OCI-LY1 (cell line): ENCODE measurements at regions not wholly inside any gene's neighbourhood (a gene's known extent, or its start where the extent isn't known, plus 50 kb on each side); places are given as distances from the start of the nearest gene placed in this dataset.

ENCODE experiments used
- H2AFZ ChIP-seq: fragments of 200-600 bp; sonication (generic), shearing (Covaris generic); 2 replicates; pipeline ENCODE4 v1.6.0; 2014; ENCODE audit warnings: antibody characterized with exemption, mild to moderate bottlenecking, low read length
- H3F3A ChIP-seq: fragments of 200-600 bp; sonication (generic), shearing (Covaris generic); 2 replicates; pipeline ENCODE4 v1.6.0; 2014; ENCODE audit warnings: mild to moderate bottlenecking, antibody characterized with exemption, low read length, moderate library complexity; ENCODE audit not compliant: insufficient read depth
- H3K27ac ChIP-seq: fragments of 200-600 bp; sonication (generic); 2 replicates; pipeline ENCODE4 v1.5.1; 2014; ENCODE audit warnings: low read length, mixed run types, mild to moderate bottlenecking, low read depth; ENCODE audit not compliant: poor library complexity, severe bottlenecking
- H3K27me3 ChIP-seq: fragments of 200-600 bp; sonication (generic); 2 replicates; pipeline ENCODE4 v1.6.0; 2014; ENCODE audit warnings: antibody characterized with exemption, mild to moderate bottlenecking, low read length, moderate library complexity; ENCODE audit not compliant: insufficient read depth
- H3K36me3 ChIP-seq: fragments of 200-600 bp; sonication (generic); 2 replicates; pipeline ENCODE4 v1.6.1; 2014; ENCODE audit warnings: mild to moderate bottlenecking, antibody characterized with exemption, low read length, moderate library complexity, mixed read lengths; ENCODE audit not compliant: insufficient read depth
- H3K4me1 ChIP-seq: fragments of 200-600 bp; sonication (generic); 2 replicates; pipeline ENCODE4 v1.5.1; 2014; ENCODE audit warnings: mild to moderate bottlenecking, low read length, moderate library complexity; ENCODE audit not compliant: insufficient read depth, severe bottlenecking
- H3K4me2 ChIP-seq: fragments of 200-600 bp; sonication (generic), shearing (Covaris generic); 2 replicates; pipeline ENCODE4 v1.6.1; 2014; ENCODE audit warnings: low read length
- H3K4me3 ChIP-seq: fragments of 200-600 bp; sonication (generic); 2 replicates; pipeline ENCODE4 v1.5.1; 2014; ENCODE audit warnings: low read length, low read depth, mild to moderate bottlenecking, mixed read lengths; ENCODE audit not compliant: poor library complexity, severe bottlenecking
- H3K79me2 ChIP-seq: fragments of 200-600 bp; shearing (Covaris generic); 2 replicates; pipeline ENCODE4 v1.6.1; 2016; ENCODE audit warnings: mixed run types, low read length, mixed read lengths; ENCODE audit not compliant: insufficient read depth
- H3K9ac ChIP-seq: fragments of 200-600 bp; sonication (generic), shearing (Covaris generic); 2 replicates; pipeline ENCODE4 v1.6.1; 2014; ENCODE audit warnings: mild to moderate bottlenecking, low read length, mixed read lengths
- H3K9me2 ChIP-seq: fragments of 200-600 bp; sonication (generic), shearing (Covaris generic); 2 replicates; pipeline ENCODE4 v1.6.1; 2014; ENCODE audit warnings: low read depth, mild to moderate bottlenecking, low read length, mixed read lengths
- H3K9me3 ChIP-seq: fragments of 200-600 bp; shearing (Covaris generic); 2 replicates; pipeline ENCODE4 v1.6.1; 2014; ENCODE audit warnings: low read length, mixed read lengths
- H4K20me1 ChIP-seq: fragments of 200-600 bp; sonication (generic), shearing (Covaris generic); 2 replicates; pipeline ENCODE4 v1.6.0; 2016; ENCODE audit warnings: mild to moderate bottlenecking, low read length; ENCODE audit not compliant: insufficient read depth
- EZH2 ChIP-seq: fragments of 200-600 bp; sonication (generic), shearing (Covaris generic); IDR thresholded peaks from 2 replicates; pipeline ENCODE4 v1.8.0; 2017; ENCODE audit warnings: borderline replicate concordance, mixed run types, mild to moderate bottlenecking, antibody characterized with exemption, low read length, moderate library complexity, mixed read lengths
- TF ChIP-seq, protein P1 (sequence below): fragments of 200-600 bp; sonication (generic), shearing (Covaris generic); IDR thresholded peaks from 2 replicates; pipeline ENCODE4 v1.5.1; 2017; ENCODE audit warnings: mild to moderate bottlenecking, antibody characterized with exemption, low read length, moderate library complexity, mixed read lengths

DNA sequence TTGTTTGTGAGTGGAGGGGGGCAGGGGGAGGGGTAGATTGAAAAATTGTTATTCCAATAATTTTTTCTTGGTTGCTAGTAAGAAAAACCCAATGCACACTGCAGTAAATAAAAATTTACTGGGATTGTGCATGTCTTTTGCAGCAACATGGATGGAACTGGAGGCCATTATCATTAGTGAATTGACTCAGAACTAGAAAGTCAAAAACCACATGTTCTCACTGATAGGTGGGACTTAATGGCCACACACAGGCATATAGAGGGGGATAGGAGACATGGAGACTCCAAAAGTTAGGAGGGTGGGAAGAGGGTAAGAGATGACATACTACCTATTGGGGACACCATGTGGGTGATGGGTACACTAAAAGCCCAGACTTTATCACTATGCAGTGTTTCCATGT lies 67.2 kb downstream of the BUB3 start:
- Histone ChIP-seq H3F3A (no peaks in the 10 kb centered on the region), H4K20me1 (no peaks in the 10 kb centered on the region), H3K27me3 (no peaks in the 10 kb centered on the region), H3K36me3 (no peaks in the 10 kb centered on the region), H3K9me2 (no peaks in the 10 kb centered on the region), H3K9me3 (no peaks in the 10 kb centered on the region), H3K27ac (no peak overlapping the region), H3K79me2 (no peaks in the 10 kb centered on the region), H3K4me3 (no peak overlapping the region), H3K4me1 (no peaks in the 10 kb centered on the region), H3K4me2 (no peak overlapping the region), H3K9ac (no peak overlapping the region), H2AFZ (no peak overlapping the region)
- TF ChIP-seq, protein P1, sequence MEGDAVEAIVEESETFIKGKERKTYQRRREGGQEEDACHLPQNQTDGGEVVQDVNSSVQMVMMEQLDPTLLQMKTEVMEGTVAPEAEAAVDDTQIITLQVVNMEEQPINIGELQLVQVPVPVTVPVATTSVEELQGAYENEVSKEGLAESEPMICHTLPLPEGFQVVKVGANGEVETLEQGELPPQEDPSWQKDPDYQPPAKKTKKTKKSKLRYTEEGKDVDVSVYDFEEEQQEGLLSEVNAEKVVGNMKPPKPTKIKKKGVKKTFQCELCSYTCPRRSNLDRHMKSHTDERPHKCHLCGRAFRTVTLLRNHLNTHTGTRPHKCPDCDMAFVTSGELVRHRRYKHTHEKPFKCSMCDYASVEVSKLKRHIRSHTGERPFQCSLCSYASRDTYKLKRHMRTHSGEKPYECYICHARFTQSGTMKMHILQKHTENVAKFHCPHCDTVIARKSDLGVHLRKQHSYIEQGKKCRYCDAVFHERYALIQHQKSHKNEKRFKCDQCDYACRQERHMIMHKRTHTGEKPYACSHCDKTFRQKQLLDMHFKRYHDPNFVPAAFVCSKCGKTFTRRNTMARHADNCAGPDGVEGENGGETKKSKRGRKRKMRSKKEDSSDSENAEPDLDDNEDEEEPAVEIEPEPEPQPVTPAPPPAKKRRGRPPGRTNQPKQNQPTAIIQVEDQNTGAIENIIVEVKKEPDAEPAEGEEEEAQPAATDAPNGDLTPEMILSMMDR, result no peak
- TF ChIP-seq EZH2, result no peak

DNA sequence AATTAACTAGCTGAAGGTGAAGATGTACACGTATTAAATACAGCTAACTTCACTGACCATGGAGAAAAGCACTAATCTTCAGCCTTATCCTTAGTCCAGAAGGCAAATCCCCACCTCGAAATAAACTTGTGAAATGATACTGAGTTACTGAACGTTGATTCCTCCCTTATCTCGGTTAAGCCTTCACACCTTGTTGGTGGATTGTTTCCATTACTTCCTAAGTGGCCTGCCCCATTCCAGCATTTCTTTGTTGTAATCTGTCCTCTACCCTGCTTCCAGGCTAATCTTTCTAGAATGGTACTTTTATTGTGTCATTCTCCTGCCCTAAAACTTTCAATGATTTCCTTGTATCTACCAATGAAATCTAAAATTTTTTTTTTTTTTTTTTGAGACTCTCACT lies 68.6 kb downstream of the BUB3 start:
- Histone ChIP-seq H3K4me1 (no peaks in the 10 kb centered on the region), H3K4me3 (no peak overlapping the region), H3K79me2 (no peaks in the 10 kb centered on the region), H3K9me2 (no peaks in the 10 kb centered on the region), H3K27ac (no peak overlapping the region), H4K20me1 (no peaks in the 10 kb centered on the region), H3K4me2 (no peak overlapping the region), H3F3A (no peaks in the 10 kb centered on the region), H3K9ac (no peak overlapping the region), H3K9me3 (no peaks in the 10 kb centered on the region), H2AFZ (no peak overlapping the region), H3K36me3 (no peaks in the 10 kb centered on the region), H3K27me3 (no peaks in the 10 kb centered on the region)
- TF ChIP-seq, protein P1, result no peak
- no peak for TF ChIP-seq EZH2

DNA sequence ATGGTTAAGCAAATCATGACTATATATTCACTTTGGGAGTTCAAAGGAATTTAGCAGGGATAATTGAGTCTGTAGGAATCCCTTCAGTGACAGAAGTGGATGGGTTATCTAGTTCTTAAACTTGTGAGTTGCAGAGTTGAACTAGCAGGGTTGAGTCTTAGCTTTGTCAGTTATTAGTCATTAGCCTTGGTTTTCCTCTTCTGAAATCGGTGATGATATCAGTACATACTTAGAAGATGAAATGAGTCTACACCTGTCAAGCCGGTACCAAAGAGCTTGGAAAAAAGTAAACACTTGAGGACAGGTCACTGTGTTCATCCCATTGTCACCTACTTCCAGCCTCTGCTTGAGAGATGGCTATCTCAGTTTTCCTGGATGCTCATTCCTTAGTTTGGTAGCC lies 73.5 kb downstream of the BUB3 start:
- Histone ChIP-seq H3K9me2 (no peaks in the 10 kb centered on the region), H3K27ac (no peak overlapping the region), H3K9ac (no peak overlapping the region), H3K27me3 (no peaks in the 10 kb centered on the region), H3K4me1 (no peaks in the 10 kb centered on the region), H4K20me1 (no peaks in the 10 kb centered on the region), H3K36me3 (no peaks in the 10 kb centered on the region), H3K4me3 (no peak overlapping the region), H3K79me2 (no peaks in the 10 kb centered on the region), H2AFZ (no peak overlapping the region), H3K9me3 (no peaks in the 10 kb centered on the region), H3F3A (no peaks in the 10 kb centered on the region), H3K4me2 (no peak overlapping the region)
- TF ChIP-seq, protein P1, result no peak
- no peak for TF ChIP-seq EZH2
